ENCODE measurements at regions not wholly inside any gene's neighbourhood (a gene's known extent, or its start where the extent isn't known, plus 50 kb on each side); places are given as distances from the start of the nearest gene placed in this dataset.

DNA sequence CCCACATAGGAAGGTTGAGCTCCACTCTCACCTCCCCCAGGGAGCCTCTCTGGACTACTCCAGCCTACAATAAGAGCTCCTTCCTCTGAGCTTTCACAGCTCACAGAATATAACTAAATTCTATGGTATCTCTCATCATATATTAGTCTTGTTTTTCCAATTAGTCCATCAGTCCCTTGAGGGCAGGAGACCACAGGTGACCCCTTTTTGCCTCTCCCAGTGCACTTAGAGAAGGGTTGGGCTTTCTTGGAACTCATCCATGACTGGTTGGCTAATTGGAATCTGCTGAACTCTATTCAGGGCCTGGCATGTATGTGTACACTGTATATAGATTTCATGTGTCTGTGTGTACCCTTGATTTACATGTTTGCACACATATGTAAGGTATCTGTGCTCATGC lies 50.4 kb upstream of the ARAP3 start:
- Histone ChIP-seq H3K4me1 (ENCODE audit: control insufficient read depth, insufficient read depth, low read depth, low read length) (no peaks in the 10 kb centered on the region), H2AK5ac (ENCODE audit: low read length, severe bottlenecking) (no peak overlapping the region), H3K79me1 (replicated peaks; ENCODE audit: low read length, poor library complexity, severe bottlenecking) (no peaks in the 10 kb centered on the region), H3K14ac (ENCODE audit: low read length in 2 of 2) (no peak overlapping the region), H3K9ac (ENCODE audit: low read length) (no peak overlapping the region), H3K4me3 (ENCODE audit: insufficient read depth in 1 of 2, low read depth in 1 of 2, low read length in 2 of 2) (no peak overlapping the region), H3K18ac (ENCODE audit: low read depth in 1 of 2, low read length in 2 of 2) (no peak overlapping the region), H3K23ac (ENCODE audit: low read length in 2 of 2) (no peak overlapping the region), H3K9me3 (ENCODE audit: control insufficient read depth, low read length) (no peaks in the 10 kb centered on the region), H4K8ac (ENCODE audit: low read length) (no peak overlapping the region), H4K91ac (ENCODE audit: low read length) (no peak overlapping the region), H2BK12ac (ENCODE audit: low read length in 2 of 2) (no peak overlapping the region), H3K4ac (ENCODE audit: low read depth in 1 of 2, low read length in 2 of 2) (no peak overlapping the region), H2BK15ac (ENCODE audit: low read depth, poor library complexity, severe bottlenecking) (no peak overlapping the region), H3K27me3 (ENCODE audit: control insufficient read depth in 1 of 2, insufficient read depth in 1 of 2, low read length in 2 of 2) (peaks cover 63 to 83% of the 10 kb centered on the region in 2 experiments), H3K36me3 (ENCODE audit: control insufficient read depth in 1 of 2, insufficient read depth in 2 of 2, low read depth in 1 of 2, low read length in 2 of 2) (no peaks in the 10 kb centered on the region), H2AFZ (ENCODE audit: low read depth, low read length) (no peak overlapping the region), H2BK120ac (ENCODE audit: low read depth, low read length) (no peak overlapping the region), H2BK5ac (ENCODE audit: low read depth, low read length, poor library complexity, severe bottlenecking) (no peak overlapping the region), H3K4me2 (ENCODE audit: low read length, poor library complexity, severe bottlenecking) (no peak overlapping the region), H3K27ac (ENCODE audit: low read length, poor library complexity, severe bottlenecking) (no peak overlapping the region)
- DNase-seq, result no peak

Data from mesenchymal stem cell (in vitro differentiated cells and primary cell).